Astrocyte of the cerebellum (primary cell): ENCODE measurements at regions not wholly inside any gene's neighbourhood (a gene's known extent, or its start where the extent isn't known, plus 50 kb on each side); places are given as distances from the start of the nearest gene placed in this dataset.
"Not testable (repeated sequence)": the region's sequence is repeated elsewhere in the genome, so short reads cannot be mapped to it uniquely, and the experiment has no call there.

Experiments
- DNase-seq: peaks from one replicate; pipeline ENCODE4 v3.0.0-alpha.2; 2011; ENCODE audit warnings: low read depth
- H3K4me3 ChIP-seq: 2 replicates; pipeline ENCODE4 v1.5.1; 2011; ENCODE audit warnings: mild to moderate bottlenecking, low read depth, low read length, moderate library complexity
- in situ Hi-C: cut with HindIII; loops from 2 replicates; pipeline ENCODE4 v1.10.0; 2017; ENCODE audit warnings: low sequenced_read_pairs
- TF ChIP-seq, protein P1 (sequence below): IDR thresholded peaks from 2 replicates; pipeline ENCODE4 v1.5.1; 2012; ENCODE audit warnings: low read length, low read depth, moderate library complexity, mild to moderate bottlenecking; ENCODE audit errors: missing control alignments

DNA sequence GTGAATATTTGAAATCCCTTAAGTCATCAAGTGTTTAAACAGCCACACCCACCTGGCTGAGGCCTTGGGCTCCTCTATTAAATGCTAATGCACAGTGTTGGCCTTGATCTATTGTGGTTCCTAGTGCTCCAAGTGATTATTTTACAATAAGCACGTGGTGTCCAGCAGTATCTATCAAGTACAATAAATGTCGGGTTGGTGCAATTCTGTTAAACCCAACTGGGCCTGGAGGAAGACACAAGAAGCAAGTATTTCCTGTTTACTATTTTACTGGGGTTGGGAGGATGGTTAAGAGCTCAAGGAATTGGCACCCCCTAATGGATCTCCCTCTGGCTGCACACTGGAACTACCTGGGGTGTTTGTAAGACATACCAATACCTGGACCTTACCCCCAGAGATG lies 72.1 kb upstream of the HNF1B start:
- DNase-seq, result no peak
- in situ Hi-C loops, result no loop called here

DNA sequence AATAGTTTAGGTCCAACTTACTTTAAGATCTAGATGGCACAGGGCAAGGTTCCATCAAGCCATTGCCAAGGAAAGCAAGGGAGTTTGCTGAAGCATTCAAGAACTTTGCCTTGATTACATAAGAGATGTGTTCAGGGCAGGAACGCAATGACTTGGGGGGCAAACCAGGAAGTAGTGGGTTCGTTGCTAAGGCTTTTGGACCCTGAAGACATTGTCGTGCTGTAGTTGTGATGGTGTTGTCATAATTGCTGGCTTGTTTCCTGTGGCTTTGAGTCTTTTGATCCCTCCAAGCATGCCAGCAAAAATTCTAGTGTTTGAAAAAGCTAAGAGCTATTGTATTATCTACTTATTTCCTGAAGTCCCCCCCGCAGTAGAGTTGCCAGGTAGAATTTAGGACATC lies 70.7 kb upstream of the HNF1B start:
- DNase-seq, result no peak
- in situ Hi-C loops, result no loop called here
- TF ChIP-seq, protein P1, sequence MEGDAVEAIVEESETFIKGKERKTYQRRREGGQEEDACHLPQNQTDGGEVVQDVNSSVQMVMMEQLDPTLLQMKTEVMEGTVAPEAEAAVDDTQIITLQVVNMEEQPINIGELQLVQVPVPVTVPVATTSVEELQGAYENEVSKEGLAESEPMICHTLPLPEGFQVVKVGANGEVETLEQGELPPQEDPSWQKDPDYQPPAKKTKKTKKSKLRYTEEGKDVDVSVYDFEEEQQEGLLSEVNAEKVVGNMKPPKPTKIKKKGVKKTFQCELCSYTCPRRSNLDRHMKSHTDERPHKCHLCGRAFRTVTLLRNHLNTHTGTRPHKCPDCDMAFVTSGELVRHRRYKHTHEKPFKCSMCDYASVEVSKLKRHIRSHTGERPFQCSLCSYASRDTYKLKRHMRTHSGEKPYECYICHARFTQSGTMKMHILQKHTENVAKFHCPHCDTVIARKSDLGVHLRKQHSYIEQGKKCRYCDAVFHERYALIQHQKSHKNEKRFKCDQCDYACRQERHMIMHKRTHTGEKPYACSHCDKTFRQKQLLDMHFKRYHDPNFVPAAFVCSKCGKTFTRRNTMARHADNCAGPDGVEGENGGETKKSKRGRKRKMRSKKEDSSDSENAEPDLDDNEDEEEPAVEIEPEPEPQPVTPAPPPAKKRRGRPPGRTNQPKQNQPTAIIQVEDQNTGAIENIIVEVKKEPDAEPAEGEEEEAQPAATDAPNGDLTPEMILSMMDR, result no peak
- H3K4me3 ChIP-seq, result no peak overlapping the region

More for the DNA sequence above, 72.1 kb upstream of the HNF1B start:
- TF ChIP-seq, protein P1, result no peak
- no peak overlapping the region for H3K4me3 ChIP-seq

DNA sequence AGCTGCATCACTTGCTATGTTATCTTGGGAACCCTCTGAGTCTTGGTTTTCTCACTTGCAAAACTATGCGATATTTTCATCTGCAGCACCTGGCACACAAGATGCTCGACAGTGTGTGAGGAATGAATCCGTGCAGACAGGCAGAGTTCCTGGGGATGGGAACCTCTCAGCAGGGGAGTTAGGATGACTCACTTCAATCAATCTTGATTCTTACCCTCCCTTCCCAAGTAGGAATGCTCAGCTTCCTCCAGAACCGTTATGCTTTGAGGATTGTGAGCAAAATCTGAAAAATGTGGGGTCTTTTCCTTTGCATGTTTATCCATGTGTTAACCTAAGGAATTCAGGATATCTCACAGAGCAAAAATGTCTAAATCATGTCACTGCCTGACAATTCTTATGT lies 68.9 kb upstream of the HNF1B start:
- in situ Hi-C loops, result no loop called here
- TF ChIP-seq, protein P1, result no peak
- DNase-seq, result peak; percentile 93
- H3K4me3 ChIP-seq, result no peak overlapping the region

DNA sequence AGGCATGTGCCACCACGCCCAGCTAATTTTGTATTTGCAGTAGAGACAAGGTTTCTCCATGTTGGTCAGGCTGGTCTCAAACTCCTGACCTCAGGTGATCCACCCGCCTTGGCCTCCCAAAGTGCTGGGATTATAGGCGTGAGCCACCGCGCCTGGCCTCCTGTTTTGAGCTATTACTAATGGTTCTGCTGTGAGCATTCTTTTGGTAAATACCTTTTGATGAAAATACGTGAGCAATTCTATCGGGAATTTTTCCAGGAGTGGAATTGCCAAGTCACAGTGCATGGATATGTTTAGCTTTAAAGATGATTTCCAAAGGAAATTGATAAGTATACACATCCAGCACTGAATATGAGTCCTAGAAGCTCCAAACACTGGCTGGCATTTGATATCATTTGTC lies 64.0 kb upstream of the HNF1B start:
- DNase-seq, result peak; percentile 79
- H3K4me3 ChIP-seq, in situ Hi-C loops: not testable (repeated sequence)

DNA sequence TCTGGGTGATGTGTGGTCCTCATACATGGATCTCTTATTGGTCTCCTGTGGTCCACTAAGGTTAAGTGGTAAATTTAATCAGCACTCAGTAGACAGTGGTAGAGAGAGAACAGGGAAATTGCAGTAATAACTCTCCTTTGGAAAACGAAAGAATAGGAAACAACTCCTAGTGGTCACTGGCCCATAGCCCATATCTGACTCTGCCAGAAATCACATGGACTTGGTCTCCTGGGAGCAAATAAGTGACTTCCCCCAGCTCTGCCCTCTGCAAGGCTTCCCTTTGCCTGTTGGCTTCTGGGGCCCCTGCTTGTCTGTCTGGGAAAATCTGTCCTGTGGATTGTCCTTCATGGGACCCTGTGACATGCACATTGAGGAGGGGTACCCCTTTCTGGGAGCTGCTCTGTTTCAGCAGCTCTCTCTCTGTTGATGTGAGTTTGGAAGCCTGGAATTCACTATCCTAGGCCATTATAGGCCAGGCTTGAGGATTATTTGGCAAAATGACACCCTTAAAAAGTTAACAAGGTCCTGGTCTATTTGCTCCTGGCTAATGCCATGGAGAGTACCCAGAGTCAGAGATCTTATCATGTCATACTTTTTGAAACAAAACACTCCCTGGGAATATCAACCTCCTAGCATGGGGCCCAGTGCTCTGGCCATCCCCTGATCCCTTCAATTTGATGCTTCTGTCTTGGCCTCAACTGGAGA lies 58.0 kb upstream of the HNF1B start:
- peak; percentile 86 for DNase-seq
- in situ Hi-C loops, result no loop called here
- TF ChIP-seq, protein P1, result no peak
- no peak overlapping the region for H3K4me3 ChIP-seq

DNA sequence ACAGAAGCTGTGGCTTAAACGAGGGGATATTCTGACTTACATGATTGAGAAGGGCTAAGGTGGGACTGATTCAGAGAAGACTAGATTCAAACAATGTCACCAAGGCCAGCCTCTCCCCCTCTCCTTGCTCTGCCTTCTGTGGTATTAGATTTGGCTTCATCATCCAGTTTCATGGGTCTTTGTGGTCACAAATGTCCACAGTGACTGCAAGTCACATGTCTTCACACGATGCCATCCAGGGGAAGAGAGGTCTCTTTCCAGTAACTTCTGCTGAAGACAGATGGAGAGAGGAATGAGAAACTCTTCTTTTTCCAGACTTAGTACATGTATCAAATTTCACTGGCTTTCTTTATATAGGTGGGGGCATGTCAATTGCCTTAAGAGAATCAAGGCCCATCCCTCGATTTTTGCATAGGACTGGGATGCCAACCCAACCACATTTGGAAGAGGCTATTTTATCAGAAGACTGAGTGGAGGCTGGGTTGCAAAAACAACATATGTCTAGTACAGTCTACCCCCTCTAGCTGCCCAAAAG lies 57.3 kb upstream of the HNF1B start:
- DNase-seq, result no peak
- H3K4me3 ChIP-seq, result no peak overlapping the region
- TF ChIP-seq, protein P1, result no peak
- in situ Hi-C loops, result no loop called here

DNA sequence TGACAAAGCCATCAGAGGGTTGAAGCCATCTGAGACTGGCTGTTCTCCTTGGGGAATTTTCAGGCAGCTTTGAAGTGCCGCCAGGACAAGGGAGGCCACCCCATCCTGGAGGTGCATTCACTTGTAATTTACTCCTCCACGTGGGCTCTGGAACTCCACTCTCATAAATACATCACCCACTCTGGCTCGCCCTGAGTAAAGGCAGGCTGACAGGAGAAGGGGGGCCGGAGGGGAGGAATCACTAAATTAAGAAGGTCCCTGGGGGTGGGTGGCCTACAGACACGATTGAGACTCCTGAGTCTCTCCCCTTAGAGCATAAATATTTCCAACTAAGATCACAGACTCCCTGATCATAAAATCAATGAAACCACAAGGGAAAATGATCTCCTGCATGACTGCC lies 56.3 kb upstream of the HNF1B start:
- no peak for DNase-seq
- in situ Hi-C loops, result no loop called here
- TF ChIP-seq, protein P1, result no peak
- no peak overlapping the region for H3K4me3 ChIP-seq
